ENCODE measurements at regions not wholly inside any gene's neighbourhood (a gene's known extent, or its start where the extent isn't known, plus 50 kb on each side); places are given as distances from the start of the nearest gene placed in this dataset.

DNA sequence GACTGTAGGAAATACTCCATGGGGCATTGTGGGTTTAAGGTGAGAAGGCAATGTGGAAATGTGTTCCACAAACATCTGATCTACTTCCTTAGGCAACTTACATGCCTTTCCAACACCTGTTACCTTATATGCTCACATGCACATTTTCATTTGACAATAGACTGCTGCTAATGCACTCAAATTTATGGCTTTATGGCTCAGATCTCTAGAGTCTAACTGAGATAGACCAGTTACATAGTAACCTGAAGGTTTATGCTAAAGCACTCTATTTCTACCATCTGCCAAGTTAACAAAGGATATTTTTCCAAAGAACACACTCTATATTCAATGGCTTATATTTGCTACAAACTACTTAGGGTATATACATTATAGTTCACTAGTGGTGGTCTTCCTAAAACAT, 969.0 kb downstream of the TECRL start:
- Histone ChIP-seq H3K27me3 (no peaks in the 10 kb centered on the region), H3K36me3 (no peaks in the 10 kb centered on the region), H3K9me3 (no peaks in the 10 kb centered on the region), H3K4me3 (no peak overlapping the region), H3K27ac (no peak overlapping the region), H3K4me1 (no peaks in the 10 kb centered on the region)
- no peak for DNase-seq
- TF ChIP-seq POLR2A (IDR thresholded peaks at IDR 0.05): no peak

GRCh38 chr4:63430105-63430504, 979.1 kb downstream of the TECRL start:
- Histone ChIP-seq H3K4me1 (no peaks in the 10 kb centered on the region), H3K27ac (no peak overlapping the region)
- no peak for TF ChIP-seq POLR2A (IDR thresholded peaks at IDR 0.05)
- TF ChIP-seq, protein P1, sequence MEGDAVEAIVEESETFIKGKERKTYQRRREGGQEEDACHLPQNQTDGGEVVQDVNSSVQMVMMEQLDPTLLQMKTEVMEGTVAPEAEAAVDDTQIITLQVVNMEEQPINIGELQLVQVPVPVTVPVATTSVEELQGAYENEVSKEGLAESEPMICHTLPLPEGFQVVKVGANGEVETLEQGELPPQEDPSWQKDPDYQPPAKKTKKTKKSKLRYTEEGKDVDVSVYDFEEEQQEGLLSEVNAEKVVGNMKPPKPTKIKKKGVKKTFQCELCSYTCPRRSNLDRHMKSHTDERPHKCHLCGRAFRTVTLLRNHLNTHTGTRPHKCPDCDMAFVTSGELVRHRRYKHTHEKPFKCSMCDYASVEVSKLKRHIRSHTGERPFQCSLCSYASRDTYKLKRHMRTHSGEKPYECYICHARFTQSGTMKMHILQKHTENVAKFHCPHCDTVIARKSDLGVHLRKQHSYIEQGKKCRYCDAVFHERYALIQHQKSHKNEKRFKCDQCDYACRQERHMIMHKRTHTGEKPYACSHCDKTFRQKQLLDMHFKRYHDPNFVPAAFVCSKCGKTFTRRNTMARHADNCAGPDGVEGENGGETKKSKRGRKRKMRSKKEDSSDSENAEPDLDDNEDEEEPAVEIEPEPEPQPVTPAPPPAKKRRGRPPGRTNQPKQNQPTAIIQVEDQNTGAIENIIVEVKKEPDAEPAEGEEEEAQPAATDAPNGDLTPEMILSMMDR (IDR thresholded peaks at IDR 0.05): no peak

DNA sequence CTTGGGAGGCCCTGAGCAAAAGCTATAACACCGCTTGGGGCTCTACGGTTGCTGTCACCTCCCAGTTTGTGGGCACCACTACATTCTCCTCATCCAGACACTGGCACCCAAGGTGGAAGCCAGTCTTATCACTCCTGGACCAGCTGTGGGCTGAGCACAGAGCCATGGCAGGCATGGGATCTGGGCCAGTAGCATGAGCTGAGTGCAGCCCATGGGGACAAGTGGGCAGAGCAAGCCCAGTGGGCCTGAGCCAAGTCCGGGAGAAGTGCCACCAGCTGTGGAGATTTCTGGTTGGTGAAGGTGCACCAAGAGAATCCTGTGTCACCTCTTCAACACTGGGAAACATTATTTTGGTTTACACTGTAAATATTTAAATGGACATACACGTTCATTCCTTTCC, 1013.0 kb downstream of the TECRL start:
- TF ChIP-seq POLR2A (IDR thresholded peaks at IDR 0.05): no peak
- TF ChIP-seq, protein P1 (IDR thresholded peaks at IDR 0.05): no peak
- no peak overlapping the region for H3K27ac ChIP-seq
- H3K4me3 ChIP-seq: no peak overlapping the region
- no peaks in the 10 kb centered on the region for H3K9me3 ChIP-seq
- DNase-seq: no peak
- H3K4me1 ChIP-seq: no peaks in the 10 kb centered on the region
- no peaks in the 10 kb centered on the region for H3K36me3 ChIP-seq
- H3K27me3 ChIP-seq: no peaks in the 10 kb centered on the region

More at GRCh38 chr4:63430105-63430504, 979.1 kb downstream of the TECRL start:
- DNase-seq: no peak
- Histone ChIP-seq H3K36me3 (no peaks in the 10 kb centered on the region), H3K9me3 (no peaks in the 10 kb centered on the region), H3K4me3 (no peak overlapping the region), H3K27me3 (no peaks in the 10 kb centered on the region)

GRCh38 chr4:63393544-63393943, 1015.7 kb downstream of the TECRL start:
- no peak for DNase-seq
- Histone ChIP-seq H3K9me3 (no peaks in the 10 kb centered on the region), H3K4me1 (no peaks in the 10 kb centered on the region), H3K36me3 (no peaks in the 10 kb centered on the region), H3K27me3 (no peaks in the 10 kb centered on the region), H3K4me3 (no peak overlapping the region), H3K27ac (no peak overlapping the region)
- TF ChIP-seq POLR2A (IDR thresholded peaks at IDR 0.05): no peak
- TF ChIP-seq, protein P1 (IDR thresholded peaks at IDR 0.05): no peak

- Histone ChIP-seq H3K4me1 (no peaks in the 10 kb centered on the region), H3K27me3 (no peaks in the 10 kb centered on the region), H3K4me3 (no peak overlapping the region), H3K9me3 (peaks cover 0 to 4% (median 0%) of the 10 kb centered on the region in 4 donors), H3K27ac (no peak overlapping the region), H3K36me3 (no peaks in the 10 kb centered on the region)
- TF ChIP-seq, protein P1 (IDR thresholded peaks at IDR 0.05): no peak
- TF ChIP-seq POLR2A (IDR thresholded peaks at IDR 0.05): no peak
- DNase-seq: no peak
These were observed 1029.3 kb downstream of the TECRL start for GRCh38 chr4:63379750-63380522.

DNA sequence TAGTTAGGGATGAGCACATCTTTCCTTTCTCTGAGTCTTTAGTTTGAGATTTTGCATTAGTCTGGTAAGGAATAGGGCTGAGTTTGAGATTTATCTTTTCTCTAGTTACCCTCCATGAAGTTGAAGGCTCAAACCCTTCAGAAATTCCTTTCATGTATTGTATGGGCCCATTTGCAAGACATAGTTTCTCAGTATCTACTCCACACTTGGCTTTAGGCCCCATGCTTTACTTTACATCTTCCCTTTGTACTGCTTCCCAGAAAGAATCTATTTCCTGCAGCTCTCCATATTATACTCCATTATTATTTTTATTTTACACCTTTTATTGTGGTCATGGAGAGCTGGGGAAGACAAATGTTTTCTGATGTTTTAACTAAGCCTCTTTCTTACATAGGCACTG, 1038.2 kb downstream of the TECRL start:
- Histone ChIP-seq H3K4me1 (no peaks in the 10 kb centered on the region), H3K27me3 (no peaks in the 10 kb centered on the region), H3K27ac (no peak overlapping the region), H3K9me3 (no peaks in the 10 kb centered on the region), H3K4me3 (no peak overlapping the region), H3K36me3 (no peaks in the 10 kb centered on the region)
- no peak for DNase-seq
- TF ChIP-seq, protein P1 (IDR thresholded peaks at IDR 0.05): no peak
- no peak for TF ChIP-seq POLR2A (IDR thresholded peaks at IDR 0.05)

Data from Peyer's patch (tissue), 4 donors.